GM18502 (cell line): ENCODE measurements at regions not wholly inside any gene's neighbourhood (a gene's known extent, or its start where the extent isn't known, plus 50 kb on each side); places are given as distances from the start of the nearest gene placed in this dataset.

Source experiments
- ATAC-seq: cut with Tn5 transposase; IDR thresholded peaks from one replicate; pipeline ENCODE4 v1.9.1; 2021; ENCODE audit warnings: mild to moderate bottlenecking; ENCODE audit not compliant: unreplicated experiment, poor library complexity

- no peak for ATAC-seq
These were observed 84.8 kb upstream of the PAK5 start for GRCh38 chr20:9923648-9924047.

GRCh38 chr20:9920866-9921265, 82.0 kb upstream of the PAK5 start:
- no peak for ATAC-seq

GRCh38 chr20:9919271-9920014, 80.6 kb upstream of the PAK5 start:
- peak; percentile 80 for ATAC-seq

- ATAC-seq, result no peak
These were observed 79.5 kb upstream of the PAK5 start for GRCh38 chr20:9918348-9918747.

- no peak for ATAC-seq
These were observed 77.9 kb upstream of the PAK5 start for GRCh38 chr20:9916761-9917160.

GRCh38 chr20:9912858-9913434, 74.1 kb upstream of the PAK5 start:
- ATAC-seq, result peak; percentile 80

- ATAC-seq, result no peak
These were observed 73.4 kb upstream of the PAK5 start for GRCh38 chr20:9912290-9912689.

GRCh38 chr20:9911519-9911918, 72.6 kb upstream of the PAK5 start:
- no peak for ATAC-seq

GRCh38 chr20:9909167-9909566, 70.3 kb upstream of the PAK5 start:
- no peak for ATAC-seq

- peak; percentile 56 for ATAC-seq
These were observed 64.3 kb upstream of the PAK5 start for GRCh38 chr20:9903048-9903655.

- ATAC-seq, result peak; percentile 80
These were observed 50.5 kb upstream of the PAK5 start for GRCh38 chr20:9889270-9889981.
